Loucy (cell line): ENCODE measurements at regions not wholly inside any gene's neighbourhood (a gene's known extent, or its start where the extent isn't known, plus 50 kb on each side); places are given as distances from the start of the nearest gene placed in this dataset.
"Not testable (repeated sequence)": the region's sequence is repeated elsewhere in the genome, so short reads cannot be mapped to it uniquely, and the experiment has no call there.

Experiments used
- CTCF ChIP-seq: fragments of 200-600 bp; sonication (generic); conservative IDR thresholded peaks from 2 replicates; pipeline ENCODE4 v1.5.1; 2014; ENCODE audit warnings: mild to moderate bottlenecking, antibody characterized with exemption, low read length
- EZH2phosphoT487 ChIP-seq: fragments of 200-600 bp; IDR thresholded peaks from 2 replicates; pipeline ENCODE4 v1.6.1; 2018; ENCODE audit warnings: antibody characterized with exemption, mild to moderate bottlenecking, moderate library complexity, borderline replicate concordance

- TF ChIP-seq CTCF, EZH2phosphoT487: not testable (repeated sequence)
Observed at GRCh38 chr21:17139159-17139558, 373.7 kb upstream of the CXADR start.
